OCI-LY3 (cell line): ENCODE measurements at regions not wholly inside any gene's neighbourhood (a gene's known extent, or its start where the extent isn't known, plus 50 kb on each side); places are given as distances from the start of the nearest gene placed in this dataset.

Experiments
- H2AFZ ChIP-seq: fragments of 200-600, 300-600 bp; shearing (Covaris generic); 2 replicates; pipeline ENCODE4 v1.6.0; 2014; ENCODE audit warnings: antibody characterized with exemption, low read depth, low read length
- H3K27ac ChIP-seq: fragments of 200-600, 300-600 bp; sonication (generic); 2 replicates; pipeline ENCODE4 v1.5.1; 2014; ENCODE audit warnings: mild to moderate bottlenecking, low read length, moderate library complexity, mixed read lengths
- H3K27me3 ChIP-seq: fragments of 200-600, 300-600 bp; sonication (generic); 2 replicates; pipeline ENCODE4 v1.6.1; 2014; ENCODE audit warnings: low read depth, low read length, mixed read lengths
- H3K36me3 ChIP-seq: fragments of 200-600, 300-600 bp; sonication (generic); replicated peaks from 2 replicates; pipeline ENCODE3; 2014; ENCODE audit warnings: low read depth, low read length, mixed read lengths
- H3K4me1 ChIP-seq: fragments of 300-600, 200-600 bp; sonication (generic); 2 replicates; pipeline ENCODE4 v1.6.1; 2014; ENCODE audit warnings: low read length, mixed read lengths
- H3K4me2 ChIP-seq: fragments of 200-600, 300-600 bp; sonication (generic); 2 replicates; pipeline ENCODE4 v1.6.1; 2014; ENCODE audit warnings: low read length, mixed read lengths
- H3K4me3 ChIP-seq: fragments of 300-600, 200-600 bp; sonication (generic); 2 replicates; pipeline ENCODE4 v1.5.1; 2014; ENCODE audit warnings: antibody characterized with exemption, mild to moderate bottlenecking, low read length, moderate library complexity
- H3K79me2 ChIP-seq: fragments of 300-600, 200-600 bp; shearing (Covaris generic); 2 replicates; pipeline ENCODE4 v1.6.1; 2014; ENCODE audit warnings: mild to moderate bottlenecking, low read length, mixed read lengths
- H3K9ac ChIP-seq: fragments of 300-600, 200-600 bp; shearing (Covaris generic); 2 replicates; pipeline ENCODE4 v1.6.0; 2014; ENCODE audit warnings: mild to moderate bottlenecking, low read length, moderate library complexity
- H3K9me3 ChIP-seq: fragments of 200-600, 300-600 bp; shearing (Covaris generic); 2 replicates; pipeline ENCODE4 v1.6.1; 2014; ENCODE audit warnings: low read length, mixed read lengths; ENCODE audit not compliant: insufficient read depth
- H4K20me1 ChIP-seq: fragments of 200-600, 300-600 bp; sonication (generic); 2 replicates; pipeline ENCODE4 v1.6.1; 2016; ENCODE audit warnings: low read length, mixed read lengths; ENCODE audit not compliant: insufficient read depth
- EZH2phosphoT487 ChIP-seq: fragments of 200-600 bp; shearing (Covaris generic); IDR thresholded peaks from 2 replicates; pipeline ENCODE4 v1.6.1; 2018; ENCODE audit warnings: antibody characterized with exemption, mixed run types, low read depth
- TF ChIP-seq, protein P1 (sequence below): fragments of 200-600, 300-600 bp; sonication (generic); IDR thresholded peaks from 2 replicates; pipeline ENCODE4 v1.5.1; 2014; ENCODE audit warnings: antibody characterized with exemption, low read length, low read depth

GRCh38 chr9:84137968-84138367, 157.4 kb downstream of the RMI1 start:
- H3K27me3 ChIP-seq: no peaks in the 10 kb centered on the region
- H4K20me1 ChIP-seq: no peaks in the 10 kb centered on the region
- H3K79me2 ChIP-seq: no peaks in the 10 kb centered on the region
- H3K27ac ChIP-seq: no peak overlapping the region
- no peak for TF ChIP-seq EZH2phosphoT487
- TF ChIP-seq, protein P1, sequence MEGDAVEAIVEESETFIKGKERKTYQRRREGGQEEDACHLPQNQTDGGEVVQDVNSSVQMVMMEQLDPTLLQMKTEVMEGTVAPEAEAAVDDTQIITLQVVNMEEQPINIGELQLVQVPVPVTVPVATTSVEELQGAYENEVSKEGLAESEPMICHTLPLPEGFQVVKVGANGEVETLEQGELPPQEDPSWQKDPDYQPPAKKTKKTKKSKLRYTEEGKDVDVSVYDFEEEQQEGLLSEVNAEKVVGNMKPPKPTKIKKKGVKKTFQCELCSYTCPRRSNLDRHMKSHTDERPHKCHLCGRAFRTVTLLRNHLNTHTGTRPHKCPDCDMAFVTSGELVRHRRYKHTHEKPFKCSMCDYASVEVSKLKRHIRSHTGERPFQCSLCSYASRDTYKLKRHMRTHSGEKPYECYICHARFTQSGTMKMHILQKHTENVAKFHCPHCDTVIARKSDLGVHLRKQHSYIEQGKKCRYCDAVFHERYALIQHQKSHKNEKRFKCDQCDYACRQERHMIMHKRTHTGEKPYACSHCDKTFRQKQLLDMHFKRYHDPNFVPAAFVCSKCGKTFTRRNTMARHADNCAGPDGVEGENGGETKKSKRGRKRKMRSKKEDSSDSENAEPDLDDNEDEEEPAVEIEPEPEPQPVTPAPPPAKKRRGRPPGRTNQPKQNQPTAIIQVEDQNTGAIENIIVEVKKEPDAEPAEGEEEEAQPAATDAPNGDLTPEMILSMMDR: no peak
- no peaks in the 10 kb centered on the region for H3K36me3 ChIP-seq
- H3K4me3 ChIP-seq: no peak overlapping the region
- no peak overlapping the region for H2AFZ ChIP-seq
- no peak overlapping the region for H3K9ac ChIP-seq
- H3K9me3 ChIP-seq: no peaks in the 10 kb centered on the region
- H3K4me1 ChIP-seq: 0 out of 2 replicates have a peak, but pooled peaks cover 4% of the 10 kb centered on the region
- no peak overlapping the region for H3K4me2 ChIP-seq

GRCh38 chr9:84138541-84138940, 157.9 kb downstream of the RMI1 start:
- no peaks in the 10 kb centered on the region for H3K27me3 ChIP-seq
- H3K27ac ChIP-seq: no peak overlapping the region

GRCh38 chr9:84139296-84140070, 158.9 kb downstream of the RMI1 start:
- H3K9ac ChIP-seq: no peak overlapping the region
- no peaks in the 10 kb centered on the region for H3K36me3 ChIP-seq
- H4K20me1 ChIP-seq: no peaks in the 10 kb centered on the region
- H3K4me2 ChIP-seq: no peak overlapping the region; the same call in 1 of the 2 replicates
- no peak overlapping the region for H3K4me3 ChIP-seq
- no peaks in the 10 kb centered on the region for H3K27me3 ChIP-seq
- H3K9me3 ChIP-seq: no peaks in the 10 kb centered on the region
- H3K79me2 ChIP-seq: no peaks in the 10 kb centered on the region
- TF ChIP-seq, protein P1: no peak
- TF ChIP-seq EZH2phosphoT487: no peak
- no peak overlapping the region for H2AFZ ChIP-seq
- H3K27ac ChIP-seq: no peak overlapping the region
- 0 out of 2 replicates have a peak, but pooled peaks cover 4% of the 10 kb centered on the region for H3K4me1 ChIP-seq

More at GRCh38 chr9:84138541-84138940, 157.9 kb downstream of the RMI1 start:
- no peaks in the 10 kb centered on the region for H3K36me3 ChIP-seq
- H3K4me2 ChIP-seq: no peak overlapping the region
- no peak for TF ChIP-seq EZH2phosphoT487
- TF ChIP-seq, protein P1: no peak
- H4K20me1 ChIP-seq: no peaks in the 10 kb centered on the region
- no peak overlapping the region for H3K9ac ChIP-seq
- H2AFZ ChIP-seq: no peak overlapping the region
- H3K9me3 ChIP-seq: no peaks in the 10 kb centered on the region
- H3K4me1 ChIP-seq: 0 out of 2 replicates have a peak, but pooled peaks cover 4% of the 10 kb centered on the region
- no peaks in the 10 kb centered on the region for H3K79me2 ChIP-seq
- H3K4me3 ChIP-seq: no peak overlapping the region

DNA sequence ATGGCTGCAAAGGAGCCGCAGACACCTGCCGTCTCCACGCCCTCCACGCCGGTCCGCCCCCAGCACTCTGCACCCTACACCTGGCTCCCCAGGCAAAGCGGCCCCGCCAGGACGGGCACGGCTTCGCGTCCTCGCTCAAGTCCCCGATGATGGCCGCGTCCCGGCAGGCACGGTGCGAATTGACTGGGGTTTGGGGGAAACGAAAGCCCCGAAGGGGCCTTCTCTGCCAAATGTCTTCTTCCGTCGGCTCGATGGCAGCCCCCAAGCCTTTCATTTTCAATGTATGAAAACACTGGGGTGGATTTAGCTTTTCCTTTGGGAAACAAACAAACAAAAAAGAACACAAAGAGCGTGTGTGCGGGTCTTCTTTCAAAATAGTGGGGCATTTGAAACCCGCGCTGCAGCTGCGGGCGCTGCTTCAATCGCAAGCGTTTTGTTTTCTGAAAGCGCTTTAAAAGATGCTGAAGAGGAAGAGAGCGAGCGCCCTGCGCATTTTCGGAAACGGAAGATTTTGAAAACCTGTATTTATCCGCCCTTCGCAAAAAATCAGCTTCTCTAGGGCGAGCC, 160.0 kb downstream of the RMI1 start:
- TF ChIP-seq, protein P1: no peak
- no peak for TF ChIP-seq EZH2phosphoT487
- no peak overlapping the region for H3K9ac ChIP-seq

More for the DNA sequence above, 160.0 kb downstream of the RMI1 start:
- Histone ChIP-seq H3K36me3 (no peaks in the 10 kb centered on the region), H3K4me2 (no peak overlapping the region), H3K79me2 (no peaks in the 10 kb centered on the region), H3K27ac (no peak overlapping the region), H3K4me1 (0 out of 2 replicates have a peak, but pooled peaks cover 4% of the 10 kb centered on the region), H3K9me3 (no peaks in the 10 kb centered on the region), H3K27me3 (no peaks in the 10 kb centered on the region), H2AFZ (no peak overlapping the region), H3K4me3 (no peak overlapping the region), H4K20me1 (no peaks in the 10 kb centered on the region)
